ENCODE measurements at regions not wholly inside any gene's neighbourhood (a gene's known extent, or its start where the extent isn't known, plus 50 kb on each side); places are given as distances from the start of the nearest gene placed in this dataset.
"Not testable (repeated sequence)": the region's sequence is repeated elsewhere in the genome, so short reads cannot be mapped to it uniquely, and the experiment has no call there.

DNA sequence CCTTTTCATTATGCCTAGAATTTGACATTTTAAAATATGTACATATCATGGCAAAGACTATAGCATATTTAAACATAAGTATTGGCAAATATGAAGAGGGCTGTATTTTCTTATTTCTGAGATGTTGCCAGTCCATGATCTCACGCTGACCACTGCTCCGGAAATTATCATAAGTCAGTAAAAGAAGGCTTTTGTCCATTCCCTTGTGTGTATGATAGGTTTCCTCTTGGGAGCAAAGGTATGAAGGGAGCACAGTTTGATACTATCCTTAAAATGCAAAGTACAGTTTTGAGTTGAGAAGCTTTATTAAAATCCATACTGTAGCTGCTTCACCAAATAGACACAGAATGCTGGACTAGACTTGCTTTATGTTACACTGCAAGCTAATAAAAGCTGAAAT is 52.6 kb upstream of the AGA start:
- DNase-seq = no peak

DNA sequence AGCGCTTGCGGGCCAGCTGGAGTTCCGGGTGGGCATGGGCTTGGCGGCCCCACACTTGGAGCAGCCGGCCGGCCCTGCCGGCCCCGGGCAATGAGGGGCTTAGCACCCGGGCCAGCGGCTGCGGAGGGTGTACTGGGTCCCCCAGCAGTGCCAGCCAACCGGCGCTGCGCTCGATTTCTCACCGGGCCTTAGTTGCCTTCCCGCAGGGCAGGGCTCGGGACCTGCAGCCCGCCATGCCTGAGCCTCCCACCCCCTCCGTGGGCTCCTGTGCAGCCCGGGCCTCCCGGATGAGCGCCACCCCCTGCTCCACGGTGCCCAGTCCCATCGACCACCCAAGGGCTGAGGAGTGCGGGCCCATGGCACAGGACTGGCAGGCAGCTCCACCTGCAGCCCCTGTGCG is 53.4 kb upstream of the AGA start:
- DNase-seq = not testable (repeated sequence)

DNA sequence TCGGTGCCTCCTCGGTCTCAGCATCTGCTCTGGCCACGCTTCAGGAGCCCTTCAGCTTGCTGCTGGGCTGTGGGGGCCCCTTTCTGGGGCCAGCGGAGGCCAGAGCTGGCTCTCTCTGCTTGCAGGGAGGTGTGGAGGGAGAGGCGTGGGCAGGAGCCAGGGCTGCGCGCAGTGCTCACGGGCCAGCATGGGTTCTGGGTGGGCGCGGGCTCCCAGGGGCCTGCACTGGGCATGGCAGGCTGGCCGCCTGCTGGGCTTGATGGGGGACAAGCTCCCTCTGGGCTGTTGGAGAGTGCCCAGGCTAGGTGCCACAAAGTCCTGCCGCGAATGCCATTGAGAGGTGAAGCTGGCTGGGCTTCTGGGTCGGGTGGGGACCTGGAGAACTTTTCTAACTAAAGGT is 57.3 kb upstream of the AGA start:
- DNase-seq = no peak

DNA sequence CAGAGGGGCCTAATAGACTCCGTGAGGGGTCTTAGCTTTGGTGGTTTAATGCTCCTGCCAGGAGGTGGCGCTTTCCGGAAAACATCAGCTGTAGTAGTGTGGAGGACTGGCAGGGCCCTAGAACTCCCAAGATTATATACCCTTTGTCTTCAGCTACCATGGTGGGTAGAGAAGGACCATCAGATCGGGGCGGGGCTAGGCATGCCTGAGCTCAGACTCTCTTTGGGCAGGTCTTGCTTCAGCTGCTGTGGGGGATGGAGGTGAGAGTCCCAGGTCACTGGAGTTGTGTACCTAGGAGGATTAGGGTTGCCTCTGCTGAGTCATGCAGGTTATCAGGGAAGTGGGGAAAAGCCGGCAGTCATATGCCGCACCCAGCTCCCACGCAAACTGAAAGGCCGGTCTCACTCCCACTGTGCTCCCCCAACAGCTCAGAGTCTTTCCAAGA is 63.0 kb upstream of the AGA start:
- no peak for DNase-seq

DNA sequence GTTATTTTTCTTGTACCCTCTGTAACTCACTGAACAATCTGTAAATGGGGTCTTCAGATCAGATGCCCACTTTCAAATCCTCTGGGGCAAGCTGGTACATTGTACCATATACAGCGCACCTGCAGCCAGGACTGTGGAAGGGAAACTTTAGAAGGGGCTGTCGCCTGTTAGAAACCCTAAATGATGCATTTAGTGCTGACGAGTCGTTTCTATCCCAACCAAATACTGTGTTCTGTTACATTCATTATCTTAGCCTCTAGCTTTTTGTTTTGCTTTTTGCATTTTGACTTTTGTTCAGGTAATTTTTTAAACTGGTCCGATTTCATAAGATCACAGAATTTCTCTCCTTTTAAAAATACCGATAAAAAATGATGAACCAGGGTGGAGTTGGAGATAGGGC is 66.4 kb upstream of the AGA start:
- no peak for DNase-seq

DNA sequence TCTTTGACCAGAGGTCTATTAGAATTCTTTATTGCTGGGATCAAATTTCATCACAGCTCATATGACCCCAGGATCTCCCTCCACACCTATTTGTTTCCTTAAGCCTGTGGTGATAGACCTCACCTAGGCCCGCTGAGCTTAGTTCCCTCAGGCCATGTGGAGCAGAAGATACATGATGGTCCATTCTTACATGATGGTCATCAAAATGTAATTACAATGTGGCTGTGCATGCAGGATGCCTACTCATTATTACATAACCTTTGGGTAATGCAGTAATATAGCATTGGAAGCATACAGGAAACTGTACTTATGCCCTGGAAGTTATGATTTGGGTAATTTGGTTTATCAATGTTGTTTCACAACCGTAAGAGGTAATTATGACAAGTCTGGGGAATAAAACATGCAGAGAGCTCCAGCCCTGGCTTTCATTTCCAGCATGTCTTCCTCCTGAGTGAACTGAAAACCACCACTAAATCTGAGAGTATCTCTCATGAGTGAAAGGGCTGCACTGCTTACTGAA is 67.0 kb upstream of the AGA start:
- no peak for DNase-seq

DNA sequence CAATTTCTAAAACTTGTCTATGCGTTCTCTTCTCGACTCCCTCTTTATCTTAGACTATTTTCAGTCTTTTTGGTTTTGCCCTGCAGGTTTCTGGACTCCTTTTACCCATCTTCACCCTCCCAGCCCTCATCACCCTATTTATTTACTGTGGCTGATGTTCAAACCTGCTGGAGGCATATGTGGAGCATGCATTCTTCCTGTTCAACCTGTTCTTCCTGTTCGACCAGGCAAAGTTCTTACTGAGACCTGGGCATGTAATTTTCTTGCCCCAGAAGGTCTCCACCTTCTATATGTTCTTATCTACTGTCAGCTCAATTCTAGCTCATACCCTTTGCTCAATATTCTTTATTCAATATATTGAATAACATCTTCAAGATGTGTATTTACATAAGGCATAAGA is 69.4 kb upstream of the AGA start:
- DNase-seq = no peak

DNA sequence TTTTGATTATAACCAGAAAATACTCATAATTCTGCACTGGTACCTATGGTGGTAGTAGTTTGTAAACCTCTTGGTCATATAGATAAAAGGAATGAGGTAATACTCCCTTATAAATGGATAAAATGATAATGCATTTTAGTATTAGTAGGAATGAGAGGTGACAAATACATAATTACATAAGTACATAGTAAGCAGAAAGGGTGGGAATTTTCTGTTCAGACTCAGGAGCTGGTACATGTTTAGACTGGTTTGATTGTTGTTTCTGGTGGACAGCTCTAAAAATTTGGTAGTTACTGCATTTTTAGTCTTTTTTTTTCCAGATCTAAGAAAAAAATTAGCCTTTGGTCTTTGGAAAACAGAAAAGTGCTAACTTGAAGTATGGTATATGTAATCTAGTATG is 70.4 kb upstream of the AGA start:
- no peak for DNase-seq

DNA sequence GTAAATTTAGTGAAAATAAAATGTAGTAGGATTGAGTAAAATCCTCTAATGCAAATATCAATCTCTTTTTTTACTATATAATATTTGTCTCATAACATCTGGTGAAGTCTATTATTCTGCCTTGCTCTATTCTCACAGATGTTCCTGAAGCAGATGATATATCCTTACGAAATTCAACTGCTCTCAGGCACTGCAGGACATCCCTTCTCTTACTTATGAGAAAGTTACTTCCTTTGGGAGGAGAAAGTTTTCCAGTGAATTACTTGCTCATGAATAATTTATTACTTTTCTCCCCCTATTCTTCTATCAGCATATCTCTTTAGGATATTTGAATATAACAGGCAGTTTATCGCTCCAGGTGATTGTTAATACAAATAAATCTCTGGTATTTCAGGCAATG is 75.6 kb upstream of the AGA start:
- no peak for DNase-seq

DNA sequence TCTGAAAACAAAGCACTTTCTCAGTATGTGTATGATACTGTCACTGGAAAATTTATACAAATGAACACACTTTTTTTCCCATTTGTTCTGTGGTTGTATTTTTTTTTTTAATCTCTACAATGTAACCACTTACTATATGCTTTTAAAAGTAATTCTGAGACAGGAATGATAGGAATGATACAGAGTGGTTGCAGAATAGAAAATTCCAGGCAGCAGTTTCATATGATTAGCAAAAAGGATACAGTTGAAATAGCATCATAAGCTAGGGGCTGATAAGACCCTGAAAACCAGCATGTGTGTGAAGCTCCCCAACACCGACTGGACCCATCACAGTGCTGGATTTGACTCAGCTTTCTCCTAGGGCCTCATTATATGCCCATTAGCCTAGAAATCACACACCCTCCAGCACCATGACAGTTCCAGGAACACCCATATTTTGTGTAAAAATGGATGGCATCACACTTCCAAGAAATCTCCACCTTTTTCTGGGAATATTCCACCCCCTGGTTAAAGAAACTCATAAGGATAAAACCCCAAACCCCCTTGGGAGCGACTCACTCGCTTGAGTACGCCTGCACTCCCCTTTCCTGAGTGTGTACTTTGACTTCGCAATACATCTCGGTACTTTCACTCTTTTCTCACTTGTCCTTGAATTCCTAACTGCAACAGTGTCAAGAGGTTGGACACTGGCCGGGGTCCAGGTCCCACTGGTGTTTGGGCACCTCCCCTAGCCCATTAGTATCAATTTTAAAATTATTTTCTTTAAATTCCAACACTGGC is 77.4 kb upstream of the AGA start:
- no peak for DNase-seq

DNA sequence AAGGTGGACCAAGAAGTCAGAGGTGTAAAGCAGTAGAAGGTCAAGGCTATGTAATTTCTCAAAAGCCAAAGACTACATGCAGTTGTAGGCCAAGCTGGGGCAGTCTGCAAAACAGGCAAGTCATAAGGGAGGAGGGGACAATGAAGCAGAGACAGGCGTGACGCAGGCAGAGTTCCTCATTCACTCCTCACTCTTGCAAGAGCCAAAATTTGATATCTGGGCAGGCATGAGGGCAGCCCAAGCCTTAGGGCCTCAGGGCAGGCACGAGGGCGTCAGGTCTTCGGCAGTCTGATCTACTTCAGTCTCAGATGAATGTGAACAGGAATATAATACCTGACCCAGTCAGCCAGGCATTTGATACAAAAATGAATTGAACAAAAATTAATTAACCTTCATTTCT is 86.4 kb upstream of the AGA start:
- DNase-seq = no peak

DNA sequence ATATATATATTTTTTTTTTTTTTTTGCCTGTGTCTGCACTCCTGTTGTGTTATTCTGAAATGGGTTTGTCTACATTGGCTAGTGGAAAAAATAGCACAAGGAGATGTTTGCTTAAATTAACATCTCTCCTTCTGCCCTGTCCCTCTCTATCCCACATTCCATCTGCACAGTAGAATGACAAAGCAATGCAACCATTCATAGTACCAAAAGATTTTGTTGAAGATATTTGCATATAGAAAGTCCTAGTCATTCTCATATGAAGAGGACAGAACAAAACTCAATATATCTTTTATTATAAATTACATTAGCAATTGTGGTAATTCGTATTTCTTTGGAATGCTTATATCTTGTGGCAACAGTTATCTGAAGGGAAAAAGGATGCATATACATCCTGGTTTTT is 88.3 kb upstream of the AGA start:
- DNase-seq = no peak

DNA sequence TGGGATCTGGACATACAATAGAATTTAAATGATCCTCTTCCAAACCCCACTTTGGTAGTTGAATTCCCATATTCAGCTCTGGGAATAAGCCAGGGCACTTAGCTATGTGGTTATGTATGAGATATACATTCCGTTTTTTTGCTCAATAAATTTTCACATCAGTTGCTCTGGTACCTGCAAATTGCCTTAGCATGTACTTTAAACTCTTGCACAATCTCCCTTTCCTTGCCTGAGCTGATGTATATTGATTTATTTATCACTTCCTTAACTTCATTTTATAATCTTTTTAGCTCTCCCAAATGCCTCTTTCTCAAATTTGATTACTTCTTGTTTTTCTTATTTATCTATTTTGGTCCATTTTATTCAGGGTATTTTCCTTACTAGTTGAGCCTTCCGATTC is 90.1 kb upstream of the AGA start:
- DNase-seq = no peak

DNA sequence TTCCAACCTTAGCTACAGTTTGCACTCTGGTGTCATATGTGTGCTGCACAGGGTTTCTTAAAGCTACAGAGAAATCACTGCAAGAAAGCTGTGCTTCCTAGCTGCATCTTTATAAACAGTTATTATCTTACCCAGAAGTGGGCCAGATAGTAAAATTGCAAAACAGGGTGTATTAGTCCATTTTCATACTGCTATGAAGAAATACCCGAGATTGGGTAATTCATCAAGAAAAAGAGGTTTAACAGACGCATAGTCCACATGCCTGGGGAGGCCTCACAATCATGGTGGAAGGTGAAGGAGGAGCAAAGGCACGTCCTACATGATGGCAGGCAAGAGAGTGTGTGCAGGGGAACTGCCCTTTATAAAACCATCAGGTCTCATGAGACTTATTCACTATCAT is 92.6 kb upstream of the AGA start:
- not testable (repeated sequence) for DNase-seq

DNA sequence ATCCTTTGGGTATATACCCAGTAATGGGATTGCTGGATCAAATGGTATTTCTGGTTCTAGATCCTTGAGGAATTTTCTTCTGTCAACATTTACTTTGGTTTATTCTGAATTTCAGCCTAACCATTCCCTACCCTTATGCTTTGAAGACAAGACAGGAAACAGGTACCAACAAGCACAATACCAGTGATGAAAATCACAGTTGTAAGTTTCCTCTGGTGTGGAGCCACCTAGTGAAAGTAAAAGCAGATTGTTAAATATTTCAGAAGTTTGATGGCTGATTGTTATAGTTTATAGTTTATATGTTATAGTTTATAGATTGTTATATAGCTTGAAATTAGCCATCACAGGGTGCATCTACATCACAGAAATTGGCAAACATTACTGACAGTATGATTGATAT is 104.5 kb upstream of the AGA start:
- DNase-seq = no peak

DNA sequence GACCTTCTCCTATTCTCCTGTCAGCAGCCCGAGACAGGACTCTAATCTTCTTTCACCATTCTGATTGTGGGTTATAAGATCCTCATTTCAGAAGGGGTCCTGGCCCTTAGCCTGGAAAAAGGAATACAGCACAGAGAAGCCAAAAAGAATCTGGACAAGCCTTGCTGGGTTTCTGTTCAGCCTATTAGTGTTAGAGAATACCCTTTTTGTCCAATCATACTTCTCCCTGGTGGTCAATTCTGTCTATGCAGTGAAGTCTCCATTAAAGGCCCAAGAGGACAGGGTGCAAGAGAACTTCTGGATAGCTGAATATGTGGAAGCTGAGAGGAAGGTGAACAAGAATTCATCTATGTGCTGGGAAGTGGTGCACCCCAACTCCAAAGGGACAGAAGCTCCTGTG is 105.7 kb upstream of the AGA start:
- no peak for DNase-seq

DNA sequence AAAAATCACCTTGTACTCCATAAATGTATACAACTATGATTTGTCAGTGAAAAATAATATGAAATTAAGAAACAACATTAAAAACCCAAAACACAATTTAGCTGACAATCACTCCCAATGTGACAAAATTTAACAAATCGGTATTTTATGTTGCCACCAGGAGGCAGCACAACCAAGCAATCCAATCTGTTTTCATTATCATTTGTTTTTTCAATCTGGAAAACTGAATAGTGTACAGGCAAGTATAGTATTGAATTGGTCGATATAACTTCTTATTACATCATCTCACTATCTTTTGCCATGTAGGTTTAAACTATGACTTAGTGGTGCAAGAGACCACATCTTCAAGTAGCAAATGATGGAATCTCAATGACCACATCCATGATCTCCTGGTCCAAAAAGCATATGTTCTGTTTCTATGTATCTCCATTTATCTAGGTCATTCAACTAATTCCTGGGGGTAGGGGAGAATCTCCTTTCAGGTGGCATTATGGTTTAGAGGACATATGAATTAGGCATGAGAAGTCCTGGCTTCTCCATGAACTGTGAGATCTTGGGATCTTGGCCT is 112.9 kb upstream of the AGA start:
- no peak for DNase-seq

DNA sequence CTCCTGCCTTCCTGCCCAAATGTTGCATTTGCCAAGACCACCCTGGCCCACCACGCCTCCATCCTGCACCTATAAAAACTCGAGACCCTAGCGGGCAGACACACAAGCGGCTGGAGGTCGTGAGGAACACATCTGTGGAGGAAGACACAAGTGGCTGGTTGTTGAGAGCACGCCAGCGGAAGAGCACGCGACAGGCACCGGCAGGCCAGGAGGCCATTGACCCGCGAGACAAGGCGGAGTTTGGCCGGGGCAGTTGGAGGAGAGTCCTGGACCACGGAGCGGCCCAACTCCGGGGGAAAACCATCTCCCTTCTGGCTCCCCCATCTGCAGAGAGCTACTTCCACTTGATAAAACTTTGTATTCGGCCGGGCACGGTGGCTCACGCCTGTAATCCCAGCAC is 115.2 kb upstream of the AGA start:
- DNase-seq = no peak

DNA sequence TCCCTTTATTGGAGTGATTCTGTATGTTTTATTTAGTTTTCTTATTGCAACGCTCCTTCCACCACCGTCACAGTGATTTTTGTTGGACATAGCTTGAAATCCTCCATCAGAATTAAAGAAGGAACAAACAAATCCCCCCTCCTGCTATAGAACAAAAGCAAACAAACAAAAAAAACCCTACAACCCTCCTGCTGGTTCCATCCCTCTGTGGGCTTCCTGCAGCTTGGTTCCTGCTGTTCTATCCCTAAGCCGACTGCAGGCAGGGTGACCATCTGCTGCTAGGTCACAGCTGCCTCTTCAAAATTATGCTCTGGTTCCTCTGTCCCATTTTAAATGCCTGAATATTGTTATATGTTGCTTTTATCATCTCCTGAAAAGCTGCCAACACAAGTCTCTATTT is 116.8 kb upstream of the AGA start:
- no peak for DNase-seq

DNA sequence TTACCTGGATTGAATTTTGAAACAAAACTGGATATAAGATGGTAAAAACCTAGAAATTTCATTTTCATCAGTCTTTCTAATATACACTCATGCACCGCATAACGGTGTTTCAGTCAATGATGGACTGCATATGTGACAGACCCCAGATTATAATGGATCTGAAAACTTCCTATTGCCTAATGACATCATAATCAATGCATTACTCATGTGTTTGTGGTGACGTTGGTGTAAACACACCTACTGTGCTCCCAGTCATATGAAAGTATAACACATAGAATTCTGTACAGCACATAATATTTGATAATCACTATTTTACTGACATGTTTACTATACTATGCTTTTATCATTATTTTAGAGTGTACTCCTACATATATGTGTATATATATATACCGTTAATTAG is 119.9 kb upstream of the AGA start:
- DNase-seq = no peak

DNA sequence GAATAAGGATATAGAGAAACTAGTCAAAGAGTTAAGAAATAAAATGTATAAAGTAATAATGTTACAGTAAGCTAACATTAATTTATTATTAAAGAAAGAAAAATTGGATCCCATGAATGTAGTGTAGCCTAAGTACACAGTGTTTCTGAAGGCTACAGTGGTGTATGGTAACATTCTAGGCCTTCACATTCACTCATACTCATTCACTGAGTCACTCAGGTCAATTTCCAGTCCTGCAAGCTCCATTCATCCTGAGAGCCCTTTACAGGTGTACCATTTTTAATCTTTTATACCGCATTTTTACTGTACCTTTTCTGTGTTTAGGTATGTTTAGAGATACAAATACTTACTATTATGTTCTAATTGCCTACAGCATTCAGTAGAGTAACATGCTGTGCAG is 120.6 kb upstream of the AGA start:
- no peak for DNase-seq

DNA sequence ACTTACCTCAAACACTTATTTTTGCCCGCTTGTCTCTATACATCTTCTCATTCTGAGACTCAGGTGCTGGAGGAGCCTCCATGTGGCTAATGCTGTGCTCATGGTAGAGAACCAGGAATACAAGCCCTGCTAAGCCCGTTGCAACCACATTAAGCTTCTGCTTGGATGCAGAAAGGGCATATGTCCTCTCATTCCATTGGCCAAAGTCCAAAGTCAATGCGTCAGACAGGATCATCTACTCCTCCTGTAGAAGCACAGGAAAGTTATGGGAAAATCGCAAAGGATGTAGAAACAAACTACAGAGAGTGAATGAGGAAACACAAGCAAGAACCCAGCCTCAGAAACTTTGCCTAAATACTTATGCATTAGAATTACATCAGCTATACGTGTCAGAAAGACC is 124.5 kb upstream of the AGA start:
- DNase-seq = no peak

DNA sequence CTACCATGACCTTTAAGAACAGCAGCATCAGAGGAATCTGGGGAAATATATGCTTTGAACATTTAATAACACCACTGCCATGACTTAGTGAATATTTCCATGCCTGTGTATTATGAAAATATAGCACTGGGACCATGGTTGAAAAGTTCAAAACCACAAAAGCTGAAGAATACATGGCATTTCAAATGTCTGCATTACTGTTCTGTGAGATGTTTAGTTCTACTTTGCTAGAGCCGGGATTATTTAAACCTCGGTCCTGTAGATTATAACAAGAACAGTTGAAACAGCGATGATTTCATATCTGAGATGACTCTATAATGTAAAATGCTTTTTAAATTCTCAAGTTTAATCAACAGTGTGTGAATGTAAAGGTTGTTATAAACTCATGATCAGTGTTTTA is 126.7 kb upstream of the AGA start:
- no peak for DNase-seq

DNA sequence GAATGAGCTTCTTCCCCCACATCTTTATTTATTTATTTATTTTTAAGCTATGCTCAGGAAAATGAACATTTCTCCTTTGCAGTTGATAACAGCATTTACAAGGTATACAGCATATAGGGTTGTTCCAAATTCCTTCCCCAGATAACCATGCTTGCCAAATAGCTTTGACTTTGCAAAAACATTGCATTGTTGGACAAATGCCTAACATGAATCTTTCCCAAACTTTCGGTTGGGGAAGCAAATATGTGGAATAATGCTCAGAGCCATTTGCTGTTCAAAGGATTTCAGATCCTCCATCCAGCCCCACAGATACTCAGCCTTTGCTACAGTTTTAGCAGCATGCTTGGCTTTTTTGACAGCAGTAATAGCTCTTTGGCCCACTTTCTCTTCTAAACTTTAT is 127.2 kb upstream of the AGA start:
- no peak for DNase-seq

DNA sequence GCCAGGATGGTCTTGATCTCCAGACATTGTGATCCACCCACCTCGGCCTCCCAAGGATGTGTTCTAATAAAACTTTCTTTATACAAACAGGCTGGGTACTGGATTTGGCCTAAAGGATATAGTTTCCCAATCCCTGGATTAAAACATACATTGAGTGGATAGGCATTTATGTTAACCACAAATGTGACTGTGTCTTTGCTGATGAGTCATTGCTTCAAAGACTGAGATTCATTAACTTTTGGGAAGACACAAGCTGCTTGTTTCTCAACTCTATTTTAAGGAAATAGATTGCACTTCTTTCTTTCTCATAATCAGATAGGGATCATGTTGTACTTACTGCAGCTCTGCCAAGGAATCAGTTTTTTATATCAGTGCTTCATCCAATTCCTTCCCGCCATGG is 131.3 kb upstream of the AGA start:
- DNase-seq = no peak

All from activated T-cell treated with anti-CD3 and anti-CD28 coated beads for 4 hours (primary cell).